A673 (cell line): ENCODE measurements at regions not wholly inside any gene's neighbourhood (a gene's known extent, or its start where the extent isn't known, plus 50 kb on each side); places are given as distances from the start of the nearest gene placed in this dataset.

Experiments
- CTCF ChIP-seq: fragments of 300-800, 200-600 bp; sonication (generic); conservative IDR thresholded peaks from 2 replicates; pipeline ENCODE4 v1.5.1; 2017; ENCODE audit warnings: low read depth, mild to moderate bottlenecking, antibody characterized with exemption, low read length, moderate library complexity, mixed read lengths
- EZH2 ChIP-seq: fragments of 200-600 bp; sonication (generic); IDR thresholded peaks from 2 replicates; pipeline ENCODE4 v1.6.1; 2017; ENCODE audit warnings: borderline replicate concordance, low read depth, mild to moderate bottlenecking, mixed read lengths, antibody characterized with exemption, low read length; ENCODE audit not compliant: poor library complexity, severe bottlenecking

GRCh38 chr18:66334534-66334933 is 269.4 kb downstream of the CDH19 start:
- TF ChIP-seq EZH2 (no peak), CTCF (no peak)
